Tibial nerve (tissue), 4 donors: ENCODE measurements at regions not wholly inside any gene's neighbourhood (a gene's known extent, or its start where the extent isn't known, plus 50 kb on each side); places are given as distances from the start of the nearest gene placed in this dataset.
A peak's percentile ranks its signal among the peaks of the same experiment; 100 is the strongest.

Experiments used
- EP300 ChIP-seq, 2 donors: sonication (generic); formaldehyde crosslinking; IDR thresholded peaks; one replicate each; pipeline ENCODE4 v1.6.1; 2017; ENCODE audit warnings: antibody characterized with exemption in 2 of 2, mild to moderate bottlenecking in 1 of 2
- POLR2A ChIP-seq, 2 donors: fragments of 450-650 bp; IDR thresholded peaks; one replicate each; pipeline ENCODE4 v1.6.1; 2017; ENCODE audit warnings: antibody characterized with exemption in 2 of 2, mild to moderate bottlenecking in 2 of 2, moderate library complexity in 2 of 2
- TF ChIP-seq, protein P1 (sequence below), 5 experiments: fragments of 200-600 bp in 3 of 5; fragments of 450-650 bp in 2 of 5; sonication (generic) in 3 of 5; IDR thresholded peaks; one replicate each; pipeline ENCODE4 v1.5.1; 2016 to 2019; ENCODE audit warnings: antibody characterized with exemption in 5 of 5, mild to moderate bottlenecking in 3 of 5, moderate library complexity in 2 of 5

DNA sequence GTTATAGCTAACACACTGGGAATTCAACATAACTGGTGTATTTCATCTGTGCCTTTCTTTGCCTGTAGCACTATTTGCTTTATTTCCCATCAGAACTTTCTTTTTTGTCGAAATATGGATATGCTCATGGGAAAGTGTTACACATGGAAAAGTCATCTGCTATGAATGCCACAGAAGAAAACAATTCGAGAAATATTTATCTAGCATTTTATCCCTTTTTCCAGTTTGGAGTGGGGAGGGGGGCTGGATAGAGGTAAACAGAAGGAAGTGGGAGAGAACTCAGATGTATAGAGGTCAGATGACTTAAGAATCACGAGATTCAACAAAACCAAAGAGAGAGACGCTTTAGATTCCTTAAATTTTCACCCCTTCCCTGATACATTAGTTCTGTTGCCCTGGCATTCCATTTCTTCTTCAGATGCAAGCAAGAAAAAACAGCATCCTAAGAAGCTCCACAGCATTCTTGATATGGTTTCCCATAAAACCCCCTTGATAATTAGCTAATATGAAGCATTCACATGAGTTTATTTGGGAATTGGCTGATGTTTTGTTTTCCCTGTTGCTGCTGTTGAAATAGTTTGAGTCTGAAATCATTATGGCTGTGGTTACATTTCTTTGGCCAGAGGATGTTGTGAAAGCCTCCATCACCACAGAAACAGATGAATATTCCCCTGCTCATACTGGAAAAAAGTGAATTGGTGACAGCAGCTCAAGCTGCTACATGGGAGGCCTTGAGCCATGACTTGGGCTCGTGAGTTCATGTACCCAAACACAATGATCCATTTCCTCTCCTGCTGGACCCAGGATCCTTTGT lies 335.8 kb upstream of the DAB2 start:
- no peak for TF ChIP-seq POLR2A (IDR thresholded peaks at IDR 0.05)
- TF ChIP-seq EP300 (IDR thresholded peaks at IDR 0.05), result peak; percentile 31 to 91
- TF ChIP-seq, protein P1, sequence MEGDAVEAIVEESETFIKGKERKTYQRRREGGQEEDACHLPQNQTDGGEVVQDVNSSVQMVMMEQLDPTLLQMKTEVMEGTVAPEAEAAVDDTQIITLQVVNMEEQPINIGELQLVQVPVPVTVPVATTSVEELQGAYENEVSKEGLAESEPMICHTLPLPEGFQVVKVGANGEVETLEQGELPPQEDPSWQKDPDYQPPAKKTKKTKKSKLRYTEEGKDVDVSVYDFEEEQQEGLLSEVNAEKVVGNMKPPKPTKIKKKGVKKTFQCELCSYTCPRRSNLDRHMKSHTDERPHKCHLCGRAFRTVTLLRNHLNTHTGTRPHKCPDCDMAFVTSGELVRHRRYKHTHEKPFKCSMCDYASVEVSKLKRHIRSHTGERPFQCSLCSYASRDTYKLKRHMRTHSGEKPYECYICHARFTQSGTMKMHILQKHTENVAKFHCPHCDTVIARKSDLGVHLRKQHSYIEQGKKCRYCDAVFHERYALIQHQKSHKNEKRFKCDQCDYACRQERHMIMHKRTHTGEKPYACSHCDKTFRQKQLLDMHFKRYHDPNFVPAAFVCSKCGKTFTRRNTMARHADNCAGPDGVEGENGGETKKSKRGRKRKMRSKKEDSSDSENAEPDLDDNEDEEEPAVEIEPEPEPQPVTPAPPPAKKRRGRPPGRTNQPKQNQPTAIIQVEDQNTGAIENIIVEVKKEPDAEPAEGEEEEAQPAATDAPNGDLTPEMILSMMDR (IDR thresholded peaks at IDR 0.05), result no peak
